ENCODE measurements at regions not wholly inside any gene's neighbourhood (a gene's known extent, or its start where the extent isn't known, plus 50 kb on each side); places are given as distances from the start of the nearest gene placed in this dataset.
"Not testable (repeated sequence)": the region's sequence is repeated elsewhere in the genome, so short reads cannot be mapped to it uniquely, and the experiment has no call there.

DNA sequence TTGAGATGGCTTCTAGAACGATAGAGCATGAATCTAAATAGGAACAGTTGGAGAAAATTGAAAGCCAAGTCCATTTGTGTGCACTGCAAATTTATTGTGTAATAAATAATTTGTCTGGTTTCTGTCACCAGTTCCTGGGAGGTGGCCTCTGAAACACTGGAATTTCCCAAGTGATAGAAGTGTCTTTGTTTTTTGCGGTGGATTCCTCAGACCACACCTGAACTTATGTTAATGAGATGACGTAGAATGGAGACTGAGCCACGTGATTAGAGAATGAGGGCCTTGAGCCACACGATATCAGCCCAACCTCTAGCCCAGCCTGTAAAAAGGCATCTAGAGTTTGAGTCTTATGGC is 105.1 kb downstream of the MSX2 start:
- no peak for DNase-seq

DNA sequence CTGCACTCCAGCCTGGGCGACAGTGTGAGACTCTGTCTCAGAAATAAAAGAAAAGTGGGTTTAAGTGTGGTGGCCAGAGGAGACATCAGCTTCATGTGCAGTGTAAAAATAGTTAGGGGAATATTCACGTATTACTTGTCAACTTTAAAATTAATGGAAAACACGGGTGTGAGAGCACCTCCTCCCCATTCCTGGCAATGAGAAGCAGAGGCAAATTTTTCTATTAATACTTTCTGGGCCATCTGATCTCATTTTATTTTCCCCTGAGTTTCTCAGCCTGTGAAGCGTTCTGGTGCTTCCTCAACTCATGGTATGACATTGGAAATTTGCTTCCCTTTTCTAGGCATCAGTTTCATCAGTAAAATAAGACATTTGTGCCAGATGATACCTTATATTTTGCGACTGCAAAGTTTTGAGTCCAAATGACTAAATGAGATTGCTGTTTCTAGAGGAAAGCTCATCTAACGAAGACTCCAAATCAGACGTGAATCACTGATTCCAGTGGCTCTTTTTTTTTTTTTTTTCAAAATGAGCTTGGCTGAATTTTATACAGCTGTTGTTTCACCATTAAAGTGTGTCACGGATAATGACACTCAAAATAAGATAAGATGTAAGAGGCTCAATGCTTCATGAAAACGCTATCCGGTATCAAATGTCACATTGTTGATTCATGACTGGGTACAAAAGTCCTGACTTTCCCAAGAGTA is 104.6 kb downstream of the MSX2 start:
- no peak for DNase-seq

GRCh38 chr5:174827558-174827957 is 103.2 kb downstream of the MSX2 start:
- no peak for DNase-seq

- no peak for DNase-seq
These were observed 101.2 kb downstream of the MSX2 start for GRCh38 chr5:174825587-174825986.

DNA sequence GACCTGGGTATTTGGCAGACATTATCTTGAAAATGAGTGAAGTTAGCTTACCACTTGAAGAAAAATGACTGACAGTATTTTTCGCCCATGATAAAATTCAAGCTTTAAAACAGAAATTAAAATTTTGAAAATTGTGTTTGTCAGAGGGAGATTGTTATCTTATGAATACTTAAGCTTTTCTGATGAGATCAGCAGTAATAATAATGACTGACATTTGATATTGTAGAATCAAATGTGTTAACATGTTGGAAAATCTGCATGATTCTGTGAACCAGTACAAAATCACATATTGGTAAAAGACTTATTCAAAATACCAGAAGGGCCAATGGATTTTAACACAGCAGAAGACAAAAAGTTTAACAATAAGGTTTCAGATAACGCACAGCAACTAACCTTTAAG is 94.0 kb downstream of the MSX2 start:
- DNase-seq, result no peak

- DNase-seq, result no peak
These were observed 93.2 kb downstream of the MSX2 start for GRCh38 chr5:174817610-174818009.

- no peak for DNase-seq
These were observed 92.5 kb downstream of the MSX2 start for GRCh38 chr5:174816858-174817257.

GRCh38 chr5:174811438-174811837 is 87.1 kb downstream of the MSX2 start:
- no peak for DNase-seq

GRCh38 chr5:174810796-174811195 is 86.4 kb downstream of the MSX2 start:
- no peak for DNase-seq

DNA sequence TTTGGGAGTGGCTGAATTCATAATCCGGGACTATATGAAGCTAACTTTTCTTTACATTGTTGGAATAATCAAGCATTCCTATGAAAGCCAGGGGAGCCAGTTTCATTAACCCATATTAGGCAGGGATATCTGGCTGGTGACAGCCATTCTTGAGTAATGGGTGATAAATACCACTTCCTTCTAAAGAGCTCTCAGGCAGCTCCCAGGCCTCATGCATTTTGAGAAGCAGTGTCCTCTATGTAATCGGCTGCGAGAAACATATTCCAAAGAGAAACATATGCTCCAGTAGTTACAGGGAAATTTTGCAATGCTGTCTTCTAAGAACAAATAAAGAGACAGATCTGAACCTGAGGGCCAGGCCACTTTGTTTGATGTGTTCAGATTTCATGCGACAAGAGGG is 83.1 kb downstream of the MSX2 start:
- no peak for DNase-seq

GRCh38 chr5:174806729-174807128 is 82.3 kb downstream of the MSX2 start:
- DNase-seq, result no peak

- no peak for DNase-seq
These were observed 77.4 kb downstream of the MSX2 start for GRCh38 chr5:174801798-174802197.

GRCh38 chr5:174800435-174800834 is 76.1 kb downstream of the MSX2 start:
- no peak for DNase-seq

DNA sequence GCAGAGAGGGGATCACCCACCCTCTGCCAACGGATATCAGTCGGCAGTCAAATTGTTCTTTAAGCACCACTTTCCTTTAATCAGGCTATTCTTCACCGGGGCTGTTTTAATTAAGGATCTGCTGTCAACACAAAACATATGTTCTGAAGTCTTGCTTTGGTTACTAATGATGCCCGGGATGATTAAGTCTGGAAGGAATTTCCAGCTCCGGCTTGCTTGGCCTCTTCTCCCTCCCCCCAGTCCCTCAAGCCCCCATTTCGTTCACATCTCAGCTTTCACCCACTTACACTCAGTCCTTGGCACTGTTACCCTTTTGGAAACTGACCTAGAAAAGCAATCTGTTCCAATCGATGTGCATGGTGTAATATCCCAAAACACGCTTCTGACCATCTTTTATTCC is 74.7 kb downstream of the MSX2 start:
- no peak for DNase-seq

DNA sequence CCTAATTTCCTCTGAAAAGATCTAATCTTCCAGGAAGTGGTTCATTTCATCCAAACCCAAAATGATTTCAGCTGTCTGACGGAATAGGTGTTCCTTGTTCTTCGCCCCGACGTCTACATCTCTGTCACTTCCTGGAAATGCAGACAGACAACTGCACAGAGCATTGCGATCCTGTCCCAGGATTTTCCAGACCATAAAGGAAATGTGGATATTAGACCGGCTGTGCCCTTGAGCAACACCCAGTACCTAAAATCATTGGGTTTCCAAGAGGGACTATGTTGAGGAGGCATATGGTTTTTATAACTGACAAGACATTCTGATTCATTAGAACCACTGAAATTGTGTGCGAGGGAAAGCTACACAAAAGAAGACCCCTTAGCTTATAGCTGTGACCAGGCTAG is 74.2 kb downstream of the MSX2 start:
- no peak for DNase-seq

DNA sequence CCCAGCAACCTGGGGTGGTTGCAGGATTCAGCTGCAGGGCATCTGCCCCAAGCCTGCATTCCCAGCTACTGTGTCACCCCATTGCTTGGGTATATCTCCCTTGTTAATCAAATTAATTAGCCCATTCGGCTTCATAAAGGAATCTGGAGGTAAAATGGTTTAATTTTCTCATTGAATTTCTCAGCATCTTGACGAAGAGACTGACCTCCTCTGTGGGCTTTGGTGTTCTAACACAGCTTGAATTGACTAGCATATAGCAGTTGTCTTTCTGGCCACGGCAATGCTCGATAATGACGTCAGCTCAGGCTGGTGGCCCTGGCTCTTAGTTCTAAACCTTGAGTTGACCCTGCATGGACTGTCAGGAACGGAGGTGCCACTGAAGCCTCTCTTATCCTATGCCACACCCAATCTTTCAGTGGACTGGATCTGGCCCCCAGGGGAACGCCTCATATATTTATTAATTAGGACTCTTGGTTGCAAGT is 72.4 kb downstream of the MSX2 start:
- DNase-seq, result no peak

- no peak for DNase-seq
These were observed 70.7 kb downstream of the MSX2 start for GRCh38 chr5:174794931-174795672.

DNA sequence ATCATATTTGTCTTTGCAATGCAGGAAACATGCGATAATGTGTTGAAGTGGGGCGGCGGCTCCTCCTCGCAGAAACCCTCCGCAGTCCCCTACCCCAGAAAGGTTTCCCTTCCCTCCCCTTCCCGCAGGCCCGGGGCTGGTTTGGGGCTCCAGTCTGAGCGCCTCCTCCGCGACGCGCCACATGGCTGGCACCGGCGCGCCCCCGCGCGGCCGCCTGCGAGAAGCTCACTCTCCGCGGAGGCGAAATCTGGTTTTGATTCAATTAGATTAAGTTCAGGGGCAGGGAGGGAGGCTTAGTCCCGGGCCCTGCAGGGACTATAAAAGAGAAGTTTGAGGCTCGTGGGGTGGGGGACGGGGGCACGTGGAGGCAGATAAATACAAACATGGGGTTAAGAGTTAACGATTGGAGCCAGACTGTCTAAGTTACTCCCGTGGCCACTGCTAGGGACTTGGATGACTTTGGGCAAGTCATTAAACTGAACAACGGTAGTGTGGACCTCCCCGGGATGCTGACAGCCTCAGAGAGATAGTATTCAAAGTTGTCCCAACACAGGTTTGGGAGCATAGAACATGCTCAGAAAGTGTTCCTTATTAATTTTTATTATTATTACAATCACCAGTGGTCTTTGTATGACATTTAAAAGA is 69.4 kb downstream of the MSX2 start:
- peak in 3 of 5 donors; percentile 8 to 39 (median 18) for DNase-seq

DNA sequence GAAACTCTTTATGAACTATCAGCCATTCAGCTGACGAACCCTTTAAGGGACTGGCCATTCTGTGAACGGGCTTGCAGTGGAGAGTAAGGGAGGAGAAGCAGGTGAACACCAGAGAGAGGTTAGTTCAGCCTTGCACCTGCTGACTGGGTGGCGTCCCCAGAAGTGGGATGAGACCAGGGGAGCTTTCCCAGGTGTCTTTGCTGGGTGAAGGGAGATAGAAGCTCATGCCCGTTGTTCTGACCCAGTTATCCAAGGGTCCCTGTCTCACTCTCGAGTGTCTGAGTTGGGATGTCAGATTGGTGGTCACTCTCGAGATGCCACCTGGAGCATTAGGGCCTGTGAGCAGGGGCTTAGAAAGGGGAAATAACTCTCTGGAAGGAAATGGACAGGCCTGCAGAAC is 68.7 kb downstream of the MSX2 start:
- no peak for DNase-seq

- not testable (repeated sequence) for DNase-seq
These were observed 67.9 kb downstream of the MSX2 start for GRCh38 chr5:174792265-174792664.

- no peak for DNase-seq
These were observed 66.5 kb downstream of the MSX2 start for GRCh38 chr5:174790906-174791305.

- DNase-seq, result no peak
These were observed 65.2 kb downstream of the MSX2 start for GRCh38 chr5:174789596-174789995.

- DNase-seq, result no peak
These were observed 60.8 kb downstream of the MSX2 start for GRCh38 chr5:174785120-174785680.
